Astrocyte (in vitro differentiated cells and primary cell): ENCODE measurements at regions not wholly inside any gene's neighbourhood (a gene's known extent, or its start where the extent isn't known, plus 50 kb on each side); places are given as distances from the start of the nearest gene placed in this dataset.

Experiments used
- CTCF ChIP-seq: IDR thresholded peaks from 2 replicates; pipeline ENCODE4 v1.5.1; 2011; ENCODE audit warnings: low read depth, mild to moderate bottlenecking, inconsistent platforms, low read length, moderate library complexity; ENCODE audit not compliant: insufficient read depth
- EZH2 ChIP-seq: IDR thresholded peaks from 2 replicates; pipeline ENCODE4 v1.6.1; 2012; ENCODE audit warnings: mild to moderate bottlenecking, low read length, inconsistent platforms; ENCODE audit not compliant: insufficient read depth

- TF ChIP-seq CTCF (no peak), EZH2 (no peak)
Measured at GRCh38 chr13:105874814-105875213, 660.6 kb downstream of the EFNB2 start.
